Skeletal muscle satellite cell (primary cell): ENCODE measurements at regions not wholly inside any gene's neighbourhood (a gene's known extent, or its start where the extent isn't known, plus 50 kb on each side); places are given as distances from the start of the nearest gene placed in this dataset.

ENCODE experiments used
- H3K27me3 ChIP-seq: 2 replicates; pipeline ENCODE4 v1.7.0; 2013; ENCODE audit warnings: low read length; ENCODE audit not compliant: control insufficient read depth, insufficient read depth
- H3K36me3 ChIP-seq: 2 replicates; pipeline ENCODE4 v1.7.0; 2013; ENCODE audit warnings: mild to moderate bottlenecking, control low read depth, low read length; ENCODE audit not compliant: insufficient read depth
- H3K4me1 ChIP-seq: 2 replicates; pipeline ENCODE4 v1.7.0; 2013; ENCODE audit warnings: low read length; ENCODE audit not compliant: control insufficient read depth, insufficient read depth
- H3K4me2 ChIP-seq: 2 replicates; pipeline ENCODE4 v1.7.0; 2013; ENCODE audit warnings: mild to moderate bottlenecking, low read length
- H3K4me3 ChIP-seq: 2 replicates; pipeline ENCODE4 v1.7.0; 2013; ENCODE audit warnings: low read length
- H3K9ac ChIP-seq: 2 replicates; pipeline ENCODE4 v1.7.0; 2013; ENCODE audit warnings: mild to moderate bottlenecking, low read depth, low read length, moderate library complexity
- H3K9me3 ChIP-seq: replicated peaks from 2 replicates; pipeline ENCODE4 v1.7.0; 2013; ENCODE audit warnings: mild to moderate bottlenecking, control low read depth, low read length

GRCh38 chr7:25279705-25280104 is 51.4 kb upstream of the NPVF start:
- Histone ChIP-seq H3K4me2 (no peak overlapping the region), H3K4me1 (no peaks in the 10 kb centered on the region), H3K36me3 (no peaks in the 10 kb centered on the region), H3K27me3 (peaks cover 5% of the 10 kb centered on the region), H3K9me3 (no peaks in the 10 kb centered on the region), H3K9ac (no peak overlapping the region), H3K4me3 (no peak overlapping the region)

- H3K9ac ChIP-seq = no peak overlapping the region
- H3K36me3 ChIP-seq = no peaks in the 10 kb centered on the region
- peaks cover 5% of the 10 kb centered on the region for H3K27me3 ChIP-seq
- no peak overlapping the region for H3K4me3 ChIP-seq
- H3K4me2 ChIP-seq = no peak overlapping the region
- H3K9me3 ChIP-seq = no peaks in the 10 kb centered on the region
- no peaks in the 10 kb centered on the region for H3K4me1 ChIP-seq
These were observed 51.9 kb upstream of the NPVF start for GRCh38 chr7:25280181-25280580.

- no peaks in the 10 kb centered on the region for H3K4me1 ChIP-seq
- no peak overlapping the region for H3K4me3 ChIP-seq
- H3K27me3 ChIP-seq = peaks cover 5% of the 10 kb centered on the region
- no peaks in the 10 kb centered on the region for H3K36me3 ChIP-seq
- H3K9me3 ChIP-seq = no peaks in the 10 kb centered on the region
- no peak overlapping the region for H3K4me2 ChIP-seq
- H3K9ac ChIP-seq = no peak overlapping the region
These were observed 53.9 kb upstream of the NPVF start for GRCh38 chr7:25282194-25282593.

- H3K9me3 ChIP-seq = no peaks in the 10 kb centered on the region
- H3K36me3 ChIP-seq = no peaks in the 10 kb centered on the region
- no peak overlapping the region for H3K9ac ChIP-seq
- H3K4me3 ChIP-seq = no peak overlapping the region
- H3K27me3 ChIP-seq = peaks cover 5% of the 10 kb centered on the region
- no peaks in the 10 kb centered on the region for H3K4me1 ChIP-seq
- no peak overlapping the region for H3K4me2 ChIP-seq
These were observed 58.5 kb upstream of the NPVF start for GRCh38 chr7:25286756-25287155.

- H3K27me3 ChIP-seq = peaks cover 5% of the 10 kb centered on the region
- H3K36me3 ChIP-seq = no peaks in the 10 kb centered on the region
- H3K4me3 ChIP-seq = no peak overlapping the region
- H3K4me2 ChIP-seq = no peak overlapping the region
- no peak overlapping the region for H3K9ac ChIP-seq
- no peaks in the 10 kb centered on the region for H3K9me3 ChIP-seq
- H3K4me1 ChIP-seq = no peaks in the 10 kb centered on the region
These were observed 59.0 kb upstream of the NPVF start for GRCh38 chr7:25287291-25287690.

GRCh38 chr7:25288556-25289307 is 60.4 kb upstream of the NPVF start:
- Histone ChIP-seq H3K4me1 (no peaks in the 10 kb centered on the region), H3K9ac (no peak overlapping the region), H3K4me2 (no peak overlapping the region), H3K36me3 (no peaks in the 10 kb centered on the region), H3K9me3 (no peaks in the 10 kb centered on the region), H3K27me3 (peaks cover 5% of the 10 kb centered on the region), H3K4me3 (no peak overlapping the region)

GRCh38 chr7:25289518-25289917 is 61.2 kb upstream of the NPVF start:
- no peak overlapping the region for H3K4me3 ChIP-seq
- H3K36me3 ChIP-seq = no peaks in the 10 kb centered on the region
- H3K9me3 ChIP-seq = no peaks in the 10 kb centered on the region
- H3K4me1 ChIP-seq = no peaks in the 10 kb centered on the region
- H3K9ac ChIP-seq = no peak overlapping the region
- no peaks in the 10 kb centered on the region for H3K27me3 ChIP-seq
- no peak overlapping the region for H3K4me2 ChIP-seq

GRCh38 chr7:25294624-25295023 is 66.3 kb upstream of the NPVF start:
- H3K4me2 ChIP-seq = no peak overlapping the region
- no peak overlapping the region for H3K4me3 ChIP-seq
- no peaks in the 10 kb centered on the region for H3K9me3 ChIP-seq
- H3K27me3 ChIP-seq = no peaks in the 10 kb centered on the region
- H3K36me3 ChIP-seq = no peaks in the 10 kb centered on the region
- H3K9ac ChIP-seq = no peak overlapping the region
- no peaks in the 10 kb centered on the region for H3K4me1 ChIP-seq

GRCh38 chr7:25295387-25295786 is 67.1 kb upstream of the NPVF start:
- Histone ChIP-seq H3K9ac (no peak overlapping the region), H3K36me3 (no peaks in the 10 kb centered on the region), H3K4me1 (no peaks in the 10 kb centered on the region), H3K4me3 (no peak overlapping the region), H3K27me3 (no peaks in the 10 kb centered on the region), H3K9me3 (no peaks in the 10 kb centered on the region), H3K4me2 (no peak overlapping the region)

- no peaks in the 10 kb centered on the region for H3K9me3 ChIP-seq
- no peaks in the 10 kb centered on the region for H3K36me3 ChIP-seq
- H3K4me2 ChIP-seq = no peak overlapping the region
- H3K27me3 ChIP-seq = no peaks in the 10 kb centered on the region
- H3K9ac ChIP-seq = no peak overlapping the region
- H3K4me1 ChIP-seq = no peaks in the 10 kb centered on the region
- H3K4me3 ChIP-seq = no peak overlapping the region
These were observed 67.8 kb upstream of the NPVF start for GRCh38 chr7:25296086-25296485.

GRCh38 chr7:25297278-25297677 is 69.0 kb upstream of the NPVF start:
- no peaks in the 10 kb centered on the region for H3K9me3 ChIP-seq
- no peaks in the 10 kb centered on the region for H3K27me3 ChIP-seq
- no peak overlapping the region for H3K4me3 ChIP-seq
- H3K4me2 ChIP-seq = no peak overlapping the region
- no peaks in the 10 kb centered on the region for H3K36me3 ChIP-seq
- H3K9ac ChIP-seq = no peak overlapping the region
- no peaks in the 10 kb centered on the region for H3K4me1 ChIP-seq
